C1 segment of cervical spinal cord (tissue), 14 donors: ENCODE measurements at regions not wholly inside any gene's neighbourhood (a gene's known extent, or its start where the extent isn't known, plus 50 kb on each side); places are given as distances from the start of the nearest gene placed in this dataset.

Source experiments
- DNase-seq, 14 donors: peaks; one replicate each; lab custom pipeline; 2025; lab: John Stamatoyannopoulos, UW

DNA sequence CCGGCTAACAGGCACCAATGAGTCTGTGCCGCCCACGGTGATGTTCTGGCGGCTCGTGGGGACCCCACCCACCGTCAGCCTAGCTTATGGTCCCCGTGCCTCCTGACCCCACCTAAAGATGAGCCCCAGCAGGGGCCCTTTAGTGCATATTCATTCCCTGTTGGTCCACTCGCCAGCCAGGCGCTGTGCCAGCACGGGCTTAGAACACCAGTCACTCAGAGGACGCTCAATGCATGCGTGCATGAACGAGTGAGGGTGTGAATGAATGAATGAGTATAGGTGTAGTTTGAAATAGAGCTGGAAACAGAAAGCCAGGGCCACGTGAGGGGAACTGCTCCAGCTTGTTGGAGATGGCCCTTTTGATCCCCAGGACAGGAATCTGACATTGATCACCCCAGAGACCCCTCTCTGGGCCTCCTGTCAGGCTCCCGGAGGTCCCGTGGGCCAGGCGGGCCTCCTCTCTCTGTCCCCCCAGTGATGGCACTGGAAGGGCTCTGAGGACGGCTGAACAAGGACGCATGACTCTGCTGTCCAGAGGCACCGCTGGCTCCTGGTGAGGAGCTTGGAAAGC is 193.9 kb upstream of the C14orf180 start:
- no peak for DNase-seq

DNA sequence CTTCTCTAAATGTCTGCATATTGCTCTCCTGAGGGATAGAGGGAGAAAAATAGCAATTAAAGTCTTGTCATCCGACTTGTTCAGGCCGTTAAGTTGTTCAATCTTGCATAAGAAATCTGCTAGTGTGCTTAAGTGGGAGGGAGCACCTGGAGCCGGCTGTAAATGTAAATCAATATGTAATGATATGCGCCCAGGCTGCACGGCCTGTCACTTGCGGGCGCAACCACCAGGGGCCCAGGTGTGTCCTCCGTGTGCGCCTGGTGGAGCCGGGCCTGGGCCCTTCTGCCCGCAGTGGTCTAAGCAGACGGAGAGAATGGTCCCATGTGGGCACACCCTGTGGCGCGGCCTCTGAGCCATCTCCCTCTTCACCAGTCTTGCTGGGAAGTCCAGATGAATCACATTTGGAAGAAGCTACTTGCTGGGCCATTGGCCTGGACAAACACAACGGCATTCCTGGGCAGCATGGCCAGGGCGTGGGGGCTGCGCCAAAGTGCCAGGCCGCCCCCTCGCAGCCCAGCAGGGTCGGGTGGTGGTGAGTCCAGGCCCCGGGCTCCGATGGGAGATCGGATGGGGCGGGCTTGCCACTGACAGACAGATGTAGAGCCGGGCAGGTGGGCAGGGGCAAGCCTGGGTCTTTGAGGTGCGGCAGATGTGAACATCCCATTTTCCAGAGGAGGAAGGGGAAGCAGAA is 193.3 kb upstream of the C14orf180 start:
- no peak for DNase-seq

DNA sequence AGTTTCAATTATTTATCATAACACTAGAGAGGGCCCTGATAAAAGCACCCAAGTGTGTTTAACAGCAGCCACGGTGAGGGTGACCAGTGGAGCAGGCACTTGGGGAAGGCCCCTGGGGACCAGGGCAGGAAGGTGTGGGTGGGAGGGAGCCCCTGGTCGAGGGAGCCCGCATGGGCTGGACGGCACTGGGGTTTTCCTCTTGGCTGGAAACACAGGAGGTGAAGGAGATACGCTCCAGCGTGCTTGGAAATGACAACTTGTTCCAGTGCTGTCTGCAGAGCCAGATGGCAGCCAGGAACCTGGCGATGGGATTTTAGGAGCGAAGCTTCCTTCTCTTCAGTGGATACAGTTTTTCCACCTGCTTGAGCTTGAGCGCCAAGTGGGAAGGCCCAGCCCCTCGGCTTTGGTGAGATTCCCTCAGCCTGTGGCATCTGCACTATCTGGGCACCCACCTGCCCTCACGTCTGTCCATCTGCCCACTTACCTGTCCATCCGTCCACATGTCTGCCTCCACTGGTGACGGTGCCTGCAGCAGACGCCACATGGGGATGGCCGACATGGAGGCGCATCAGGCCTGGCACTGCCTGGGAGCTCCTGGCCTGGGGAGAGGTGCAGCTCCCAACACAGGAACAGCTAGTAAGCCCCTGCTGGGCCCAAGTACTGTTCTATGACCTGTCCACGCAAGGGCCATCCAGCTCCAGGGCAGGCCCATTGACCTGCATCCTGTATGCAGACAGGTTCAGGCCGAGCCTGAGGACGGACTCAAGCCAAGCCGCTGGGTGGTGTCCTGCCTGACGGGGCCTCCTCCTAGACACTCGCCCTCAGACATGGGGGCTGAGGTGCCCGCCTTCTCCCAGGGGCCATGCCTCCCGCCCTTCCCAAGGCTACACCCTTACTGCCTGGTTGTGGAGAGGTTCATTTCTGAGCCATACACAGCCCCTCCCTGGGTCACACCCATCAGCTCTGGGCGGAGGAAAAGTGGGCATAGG is 192.2 kb upstream of the C14orf180 start:
- no peak for DNase-seq

DNA sequence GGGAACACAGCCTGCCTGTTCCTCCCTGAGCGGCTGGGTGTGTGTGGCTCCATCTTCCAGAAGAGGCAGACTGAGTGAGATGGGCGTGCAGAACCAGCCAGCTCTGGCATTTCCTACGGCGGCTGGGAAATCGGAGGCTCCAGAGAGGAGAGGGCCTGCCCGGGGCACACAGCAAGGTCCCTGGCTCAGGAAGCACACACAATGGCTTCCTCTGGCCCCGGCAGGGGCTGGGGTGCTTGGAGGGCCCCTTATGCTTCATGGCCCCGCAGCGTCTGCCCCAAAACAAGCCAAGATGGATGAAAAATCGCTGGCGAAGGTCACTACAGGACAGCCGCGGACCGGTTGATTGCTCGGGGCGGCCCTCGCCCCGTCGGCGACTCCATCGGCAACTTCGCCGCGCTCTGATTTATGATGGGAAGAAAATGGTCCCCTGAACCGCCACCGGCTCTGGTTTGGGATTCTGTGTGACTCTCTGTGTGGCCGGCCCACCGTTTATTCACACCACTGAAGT is 191.5 kb upstream of the C14orf180 start:
- DNase-seq, result no peak

DNA sequence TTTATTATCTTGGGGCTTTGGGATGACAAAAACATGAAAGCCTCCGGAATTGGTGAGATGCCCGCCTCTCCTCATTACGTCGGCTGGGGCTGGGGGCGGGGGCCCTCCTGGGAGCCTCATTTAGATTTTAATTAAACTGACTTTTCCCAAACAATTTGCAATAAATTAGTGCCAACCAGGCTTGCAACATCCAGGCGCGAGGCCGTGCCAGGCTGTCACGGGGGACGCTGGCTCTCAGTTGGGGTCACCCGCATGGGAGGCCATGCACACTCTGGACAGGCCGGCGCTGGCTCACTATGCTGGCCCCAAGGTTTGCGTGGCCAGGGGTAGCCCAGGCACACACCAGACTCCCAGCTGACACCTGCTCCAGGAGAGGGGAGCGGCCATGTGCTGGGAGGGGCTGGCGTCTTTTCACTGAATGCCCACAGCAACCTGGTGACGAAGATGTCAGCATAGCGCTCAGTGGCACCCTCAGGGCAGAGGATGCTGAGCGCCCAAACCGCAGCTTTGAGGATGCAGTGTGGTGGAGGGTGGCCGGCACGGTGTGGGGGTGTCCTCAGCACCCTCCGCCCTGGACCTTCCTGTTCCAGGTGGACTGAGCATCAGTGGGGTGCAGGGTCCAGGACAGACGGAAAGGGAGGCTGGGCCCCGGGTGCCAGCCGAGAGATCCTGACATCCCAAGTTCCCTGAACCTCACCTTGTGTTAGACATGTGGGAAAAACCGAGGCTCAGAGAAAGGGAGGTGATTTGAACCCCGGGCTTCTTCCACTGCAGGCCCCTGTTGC is 190.8 kb upstream of the C14orf180 start:
- DNase-seq, result no peak

DNA sequence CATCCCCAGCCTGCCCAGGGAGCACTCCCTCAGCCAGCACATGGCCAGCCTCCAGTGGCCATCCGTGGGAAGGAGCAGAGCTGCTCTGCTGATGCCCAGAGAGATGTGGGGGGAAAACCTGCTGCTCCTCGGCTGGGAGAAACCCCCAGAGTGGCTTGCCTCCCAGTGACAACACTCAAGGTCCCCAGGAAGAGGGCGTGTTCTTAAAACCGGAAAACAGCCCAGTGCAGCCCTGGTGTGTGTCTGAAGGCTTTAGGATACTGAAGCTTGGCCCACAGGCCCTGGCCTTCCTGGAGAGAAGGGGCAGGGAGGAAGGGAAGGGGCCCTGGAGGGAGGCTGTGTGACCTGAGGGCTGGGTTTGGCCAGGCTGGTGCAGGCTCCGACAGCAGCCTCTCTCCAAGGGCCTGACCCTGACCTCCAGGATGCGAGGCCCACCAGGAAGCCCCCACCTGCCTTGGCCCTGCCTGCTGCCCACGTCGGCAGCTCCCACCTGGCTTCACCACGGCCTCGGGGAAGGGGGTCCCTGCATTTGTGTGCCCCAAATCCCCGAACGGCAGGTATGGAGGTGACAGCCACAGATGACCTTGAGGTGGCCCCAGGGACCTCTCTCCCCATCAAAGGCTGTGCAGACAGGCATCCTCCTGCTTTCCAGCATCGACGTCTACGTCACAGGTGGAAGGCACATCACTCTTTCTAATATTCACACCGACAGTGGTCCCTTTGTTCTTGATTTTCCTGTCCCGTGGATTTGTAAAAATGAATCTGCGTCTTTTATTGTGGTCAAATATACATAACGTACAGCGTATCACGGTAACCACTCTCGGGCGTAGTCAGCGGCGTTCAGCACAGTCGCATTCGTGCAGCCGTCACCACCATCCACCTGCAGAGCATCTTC is 190.0 kb upstream of the C14orf180 start:
- no peak for DNase-seq

DNA sequence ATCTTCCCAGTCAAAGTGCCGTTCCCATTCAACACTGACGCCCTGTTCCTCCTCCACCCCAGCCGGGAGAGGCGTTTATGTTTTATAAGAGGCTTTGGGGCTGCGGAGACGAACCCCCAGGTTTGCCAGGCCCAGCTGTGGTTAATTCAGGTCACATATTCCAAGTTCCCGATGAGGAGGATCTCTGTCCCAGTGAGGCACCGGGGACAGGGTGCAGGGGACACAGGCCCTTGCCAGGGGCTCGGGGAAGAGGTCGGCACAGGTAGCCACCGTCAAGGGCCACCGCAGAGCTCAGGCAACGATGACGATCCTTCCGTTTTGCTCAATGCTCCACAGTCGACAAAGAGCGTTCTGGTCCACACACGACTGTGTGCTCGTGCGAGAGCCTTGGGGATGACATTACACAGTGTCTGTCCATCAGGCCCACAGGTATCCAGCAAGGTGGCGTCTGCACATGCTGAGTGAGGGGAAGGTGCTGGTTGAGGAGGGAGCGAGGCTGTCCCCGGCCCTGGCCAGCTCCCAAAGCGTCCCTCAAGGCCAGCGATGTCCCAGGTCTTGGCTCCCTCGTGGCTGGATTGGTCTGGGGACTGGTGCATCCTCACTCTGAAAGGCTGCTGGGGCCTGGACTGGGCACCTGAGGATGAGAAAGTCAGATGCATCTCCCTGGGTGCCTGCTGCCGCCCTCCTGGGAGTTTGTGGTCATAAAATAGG is 189.2 kb upstream of the C14orf180 start:
- DNase-seq, result no peak

DNA sequence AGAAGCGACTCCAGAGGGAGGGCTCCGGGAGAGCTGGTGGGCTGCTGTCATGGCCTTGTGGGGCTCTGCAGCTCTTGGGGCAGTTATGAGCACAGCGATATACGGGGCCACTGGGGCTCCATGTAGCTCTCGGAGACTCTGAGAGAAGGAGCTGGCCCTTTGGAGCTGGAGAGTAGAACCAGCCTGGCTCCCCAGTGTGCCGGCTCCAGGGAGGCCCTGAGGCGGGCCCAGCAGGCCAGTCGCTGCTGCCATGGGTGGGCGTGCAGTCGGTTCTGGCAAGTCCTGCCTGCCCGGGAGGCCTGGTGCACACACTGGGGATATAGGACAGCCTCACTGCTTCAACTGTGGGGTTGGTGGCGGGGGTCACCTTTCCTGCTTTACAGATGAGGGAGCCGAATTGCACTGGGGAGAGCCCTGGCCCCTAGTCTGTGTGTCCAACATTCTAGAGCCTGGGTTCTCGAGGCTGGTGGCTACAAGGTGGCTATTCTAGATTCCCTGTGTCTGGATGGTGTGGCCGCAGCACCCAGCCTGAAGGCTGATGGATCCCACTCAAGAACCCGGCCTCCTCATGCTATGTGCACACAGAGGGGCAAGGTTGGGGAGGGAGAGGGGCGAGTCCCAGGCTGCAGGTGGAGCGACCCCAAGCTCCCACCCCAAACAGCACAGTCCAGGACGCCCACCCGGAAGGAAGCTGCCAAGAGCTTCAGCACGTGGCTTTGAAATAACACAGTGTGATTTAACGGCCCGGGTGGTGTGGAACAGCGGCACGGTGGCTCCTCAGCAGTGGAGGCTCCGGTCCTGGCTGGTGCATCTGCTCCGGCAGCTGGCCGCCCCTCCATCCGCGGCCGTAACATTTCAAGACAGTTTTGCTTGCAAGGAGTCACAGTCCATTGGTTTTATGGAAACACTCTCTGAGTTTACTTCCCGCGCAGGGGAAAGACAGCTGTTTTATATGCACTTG is 188.3 kb upstream of the C14orf180 start:
- no peak for DNase-seq

DNA sequence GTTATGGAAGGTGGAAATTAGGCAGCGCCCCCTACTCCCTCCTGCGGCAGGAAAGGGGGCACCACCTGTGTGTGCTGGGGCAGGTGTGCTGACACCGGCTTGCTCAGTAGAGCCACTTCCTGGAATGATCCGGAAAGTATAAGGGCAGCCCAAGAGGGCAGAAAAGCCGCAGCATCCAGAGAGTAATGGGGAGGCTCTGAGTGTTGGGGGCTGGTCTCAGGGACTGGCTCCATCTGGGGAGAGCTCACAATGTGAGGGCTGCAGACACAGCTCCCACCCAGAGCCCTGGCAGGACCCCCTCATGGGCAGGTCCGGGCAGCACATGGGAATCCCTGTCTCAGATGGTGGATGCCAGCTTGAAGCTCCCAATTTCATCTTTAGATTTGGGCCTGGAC is 187.6 kb upstream of the C14orf180 start:
- no peak for DNase-seq

DNA sequence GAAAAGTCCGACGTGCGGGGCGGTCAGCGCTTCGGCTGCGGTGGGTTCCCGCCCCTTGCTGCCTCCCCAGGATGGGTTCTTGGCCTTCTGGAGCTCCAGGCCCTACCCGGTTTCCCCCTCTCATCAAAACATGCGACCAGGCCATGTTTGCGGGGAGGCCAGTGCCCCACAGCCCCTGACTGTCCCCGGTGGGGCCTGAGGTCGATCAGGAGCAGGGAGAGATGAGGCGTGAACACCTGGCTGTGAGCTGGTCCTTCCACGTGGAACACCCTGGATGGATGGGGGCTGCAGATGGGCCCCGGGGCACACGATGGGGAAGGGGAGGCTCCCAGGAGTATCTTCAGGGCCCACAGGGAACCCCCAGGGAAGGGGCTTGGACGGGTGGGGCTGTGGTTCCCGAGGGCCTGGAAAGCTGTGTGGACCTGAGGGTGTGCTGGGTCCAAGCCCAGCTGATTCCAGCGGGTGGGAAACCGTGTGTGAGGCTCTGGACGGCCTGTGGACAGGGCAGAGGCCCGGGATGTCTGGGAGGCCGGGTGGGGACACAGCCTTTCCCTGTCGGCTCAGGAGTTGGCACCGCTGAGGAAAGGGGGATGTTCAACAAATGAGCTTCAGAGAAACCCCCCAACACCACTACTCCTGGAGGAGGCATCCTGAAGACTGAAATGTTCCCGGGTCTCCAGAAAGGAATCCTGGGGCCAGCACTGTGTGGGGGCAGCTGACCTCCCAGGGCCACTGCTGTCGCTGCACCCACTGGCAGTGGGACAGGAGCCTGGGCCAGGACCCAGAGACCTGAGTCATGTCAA is 187.0 kb upstream of the C14orf180 start:
- no peak for DNase-seq

DNA sequence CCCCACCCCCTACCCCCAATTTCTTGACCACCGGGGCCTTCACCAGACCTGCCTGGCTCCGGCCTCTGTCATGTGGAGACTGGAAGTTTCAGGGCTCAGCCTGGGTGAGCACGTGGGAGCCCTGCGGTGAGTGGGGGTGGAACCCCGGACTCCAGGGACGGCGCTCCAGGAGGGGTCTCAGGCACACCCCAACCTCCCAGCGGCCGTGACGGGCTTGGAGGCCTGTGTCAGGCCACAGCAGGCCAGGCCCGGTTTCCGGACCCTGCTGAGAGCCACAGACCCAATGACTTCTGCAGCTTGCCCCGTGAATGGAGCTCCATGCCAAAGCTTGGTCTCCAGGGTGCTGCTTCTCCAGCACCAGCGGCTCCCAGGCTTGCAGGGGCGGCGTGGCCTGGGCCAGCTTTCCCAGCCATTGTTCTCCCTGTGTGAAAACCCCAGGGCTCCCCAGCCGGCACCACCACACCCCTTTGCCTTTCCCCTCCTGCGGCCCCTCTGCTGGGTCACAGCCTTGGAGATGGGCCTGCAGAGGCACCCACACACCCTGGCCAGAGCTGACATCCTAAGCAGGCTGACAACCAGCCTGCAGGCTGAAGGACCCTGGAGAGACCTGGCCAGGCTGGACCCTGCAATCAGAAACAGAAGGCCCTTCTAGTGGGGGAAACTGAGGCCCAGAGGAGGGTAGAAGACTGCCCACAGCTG is 186.2 kb upstream of the C14orf180 start:
- no peak for DNase-seq

DNA sequence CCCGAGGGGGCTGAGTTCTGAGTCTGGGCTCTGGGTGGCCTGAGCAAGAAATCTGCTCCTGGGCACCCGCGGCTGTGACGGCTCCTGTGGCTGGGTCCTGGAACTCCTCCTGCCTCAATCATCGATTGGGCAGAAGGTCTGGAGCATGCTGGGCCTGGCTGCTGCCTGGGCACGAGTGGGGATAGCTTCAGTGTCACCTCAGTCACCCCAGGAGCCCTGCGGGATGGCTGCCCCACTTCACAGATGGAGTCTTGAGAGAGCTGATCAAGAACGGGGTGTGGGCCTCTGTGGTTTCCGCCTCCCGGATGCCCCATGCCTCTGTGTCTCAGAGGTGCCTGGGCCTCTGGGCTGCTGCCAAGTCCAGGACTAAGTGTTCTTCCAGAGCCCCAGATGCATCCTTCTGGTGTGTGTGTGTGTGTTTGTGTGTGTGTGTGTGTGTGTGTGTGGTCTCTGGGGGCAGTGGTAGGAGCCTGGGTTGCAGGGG is 185.6 kb upstream of the C14orf180 start:
- no peak for DNase-seq

DNA sequence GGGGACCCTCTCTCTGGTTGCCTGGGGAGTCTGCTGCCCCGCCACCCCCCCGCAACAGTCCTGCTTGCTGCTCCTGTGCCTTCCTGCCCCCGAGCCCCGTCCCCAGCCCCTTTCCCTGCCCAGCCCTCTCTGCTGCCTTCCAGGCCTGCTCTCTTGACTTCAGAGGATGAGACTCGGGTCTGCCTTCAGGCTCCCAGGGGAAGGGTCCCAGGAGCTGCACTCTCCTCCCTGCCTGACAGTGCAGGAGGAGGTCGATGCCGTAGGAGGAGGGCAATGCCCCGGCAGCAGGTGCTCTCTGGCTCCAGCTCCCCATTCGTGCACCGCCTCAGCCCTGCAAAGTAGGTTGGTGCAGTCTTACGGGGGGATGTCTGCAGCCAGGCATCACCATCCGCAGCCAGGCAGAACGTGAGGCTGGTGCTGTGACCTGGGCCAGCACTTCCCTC is 185.1 kb upstream of the C14orf180 start:
- DNase-seq, result no peak

DNA sequence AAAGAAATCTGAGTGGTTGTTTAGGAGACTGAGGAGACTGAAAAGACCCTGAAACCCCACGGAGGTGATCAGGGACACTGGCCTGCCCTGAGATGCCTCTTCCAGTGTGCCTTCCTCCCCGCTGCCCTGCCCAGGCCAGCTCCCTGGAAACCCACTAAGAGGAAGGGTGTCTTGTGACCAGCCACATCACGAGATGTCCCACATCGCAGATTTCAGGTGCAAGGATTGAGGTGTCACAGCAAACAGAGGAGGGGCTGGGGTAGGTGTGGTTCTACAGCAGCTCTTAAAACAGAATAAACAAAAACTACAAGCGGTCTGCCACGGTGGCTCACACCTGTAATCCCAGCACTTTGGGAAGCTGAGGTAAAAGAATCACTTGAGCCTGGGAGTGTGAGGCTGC is 184.3 kb upstream of the C14orf180 start:
- no peak for DNase-seq

DNA sequence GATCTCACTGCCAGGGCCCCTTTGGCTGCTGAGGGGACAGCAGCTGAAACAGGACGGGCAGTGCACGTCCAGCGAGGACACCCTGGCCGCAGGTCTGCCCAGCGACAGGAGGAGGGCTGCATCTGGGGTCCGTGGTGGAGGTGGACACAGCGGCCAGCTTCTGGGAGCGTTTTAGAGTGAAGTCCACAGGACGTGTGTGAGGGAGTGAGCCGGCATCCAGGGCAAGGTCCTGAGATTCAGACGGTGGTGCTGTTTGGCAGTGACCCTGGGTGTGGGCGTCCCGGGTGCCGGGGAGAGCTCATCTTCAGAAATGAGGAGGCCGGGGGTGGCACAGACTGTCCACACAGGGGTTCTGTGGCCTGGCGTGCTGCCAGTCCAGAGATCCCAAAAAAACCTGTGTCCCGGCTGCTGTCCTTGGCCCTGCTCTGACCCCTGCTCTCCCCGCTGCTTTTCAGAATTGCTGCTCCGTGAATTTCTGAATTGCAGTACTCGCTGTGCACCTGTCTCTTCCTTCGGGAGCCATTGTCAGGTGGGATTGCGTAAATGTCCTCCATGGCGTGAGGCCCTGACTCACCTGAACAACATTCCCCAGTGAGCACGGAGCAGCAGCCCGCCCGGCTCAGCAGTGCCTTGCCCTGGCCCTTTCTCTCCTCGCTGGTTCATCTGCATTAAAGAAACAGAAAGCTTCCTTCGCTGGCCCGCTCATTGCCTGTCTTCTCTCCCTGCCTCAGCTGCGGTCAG is 183.5 kb upstream of the C14orf180 start:
- no peak for DNase-seq
